Duodenal mucosa (tissue), 2 donors: ENCODE measurements at regions not wholly inside any gene's neighbourhood (a gene's known extent, or its start where the extent isn't known, plus 50 kb on each side); places are given as distances from the start of the nearest gene placed in this dataset.

Experiments
- H3K27ac ChIP-seq: one replicate; pipeline ENCODE4 v1.7.0; 2013; ENCODE audit warnings: low read depth, low read length
- H3K27me3 ChIP-seq, 2 donors: one replicate each; pipeline ENCODE4 v1.7.0; 2013; ENCODE audit warnings: low read length in 2 of 2, control low read depth in 1 of 2; ENCODE audit not compliant: insufficient read depth in 2 of 2, control insufficient read depth in 1 of 2
- H3K36me3 ChIP-seq, 2 donors: one replicate each; pipeline ENCODE4 v1.7.0; 2013; ENCODE audit warnings: low read length in 2 of 2, control low read depth in 1 of 2; ENCODE audit not compliant: insufficient read depth in 2 of 2, control insufficient read depth in 1 of 2
- H3K4me1 ChIP-seq, 2 donors: one replicate each; pipeline ENCODE4 v1.7.0; 2013; ENCODE audit warnings: low read length in 2 of 2, control low read depth in 1 of 2; ENCODE audit not compliant: insufficient read depth in 2 of 2, control insufficient read depth in 1 of 2
- H3K4me3 ChIP-seq, 2 donors: one replicate each; pipeline ENCODE4 v1.7.0; 2013; ENCODE audit warnings: low read length in 2 of 2, low read depth in 1 of 2
- H3K9ac ChIP-seq, 2 donors: one replicate each; pipeline ENCODE4 v1.7.0; 2013; ENCODE audit warnings: low read length in 2 of 2, low read depth in 1 of 2
- H3K9me3 ChIP-seq, 2 donors: one replicate each; pipeline ENCODE4 v1.7.0; 2013; ENCODE audit warnings: low read length in 2 of 2, control low read depth in 1 of 2; ENCODE audit not compliant: control insufficient read depth in 1 of 2

DNA sequence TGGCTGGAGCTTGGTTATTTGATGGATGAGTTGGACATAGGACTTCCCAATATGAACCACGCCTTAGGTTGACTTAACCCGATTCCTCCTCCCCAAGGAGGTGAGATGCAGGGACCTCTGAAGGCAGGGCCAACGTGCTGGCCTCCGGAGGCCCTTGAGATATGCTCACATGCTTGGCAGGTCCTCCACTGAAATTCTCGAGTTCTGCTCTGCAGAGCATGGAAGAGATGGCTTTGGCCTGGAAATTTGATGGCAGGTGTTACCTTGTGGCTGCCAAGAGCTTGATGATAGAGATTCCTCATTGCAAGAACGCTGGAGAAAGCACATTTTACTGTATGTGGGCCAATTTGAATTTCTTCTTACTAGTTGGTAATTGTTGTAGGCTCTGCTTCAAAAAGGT lies 117.4 kb upstream of the LIMCH1 start:
- Histone ChIP-seq H3K9ac (no peak overlapping the region), H3K4me1 (no peaks in the 10 kb centered on the region), H3K36me3 (no peaks in the 10 kb centered on the region), H3K9me3 (no peaks in the 10 kb centered on the region), H3K27ac (no peak overlapping the region), H3K4me3 (no peak overlapping the region), H3K27me3 (no peaks in the 10 kb centered on the region)

DNA sequence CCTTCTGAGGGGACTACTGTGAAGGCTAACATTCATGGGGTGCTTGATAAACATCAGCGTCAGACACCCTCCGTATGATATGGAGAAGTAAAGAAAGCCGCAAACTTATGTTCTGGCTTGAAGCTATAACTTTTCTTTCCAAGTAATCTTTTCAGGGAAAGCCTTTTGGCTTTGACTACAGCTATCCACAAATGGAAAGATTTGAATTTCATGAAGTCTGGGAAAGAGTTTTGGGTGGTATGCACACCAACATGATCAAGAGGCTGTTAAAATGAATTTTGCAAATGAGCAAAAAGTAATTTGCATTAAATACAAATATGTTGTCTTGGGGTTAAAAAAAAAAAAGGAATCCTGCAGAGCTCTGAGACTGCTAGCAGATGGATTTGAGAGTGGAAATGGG lies 114.8 kb upstream of the LIMCH1 start:
- Histone ChIP-seq H3K9me3 (no peaks in the 10 kb centered on the region), H3K27me3 (no peaks in the 10 kb centered on the region), H3K9ac (no peak overlapping the region), H3K27ac (no peak overlapping the region), H3K36me3 (no peaks in the 10 kb centered on the region), H3K4me3 (no peak overlapping the region), H3K4me1 (no peaks in the 10 kb centered on the region)

DNA sequence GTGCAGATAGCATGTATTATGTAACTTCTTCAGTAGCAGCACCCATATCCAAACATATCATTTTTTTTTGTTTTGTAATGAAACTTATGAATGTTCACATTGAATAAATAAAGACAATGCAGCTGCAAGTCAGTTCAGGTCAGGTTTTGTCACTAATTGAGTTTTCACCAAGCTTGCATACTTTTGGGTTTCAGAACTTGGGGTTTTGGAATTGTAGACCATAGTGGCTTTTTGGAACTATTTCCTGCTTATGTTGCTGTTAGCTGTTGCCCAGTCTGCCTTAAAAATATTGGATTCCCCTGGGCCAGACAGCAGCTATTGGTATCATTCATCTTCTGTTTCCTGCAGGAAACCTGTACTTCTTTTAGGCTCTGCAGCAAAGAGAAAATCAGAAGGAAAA lies 113.4 kb upstream of the LIMCH1 start:
- no peak overlapping the region for H3K4me3 ChIP-seq
- H3K27ac ChIP-seq = no peak overlapping the region
- no peaks in the 10 kb centered on the region for H3K36me3 ChIP-seq
- H3K9ac ChIP-seq = no peak overlapping the region
- H3K27me3 ChIP-seq = no peaks in the 10 kb centered on the region
- no peaks in the 10 kb centered on the region for H3K4me1 ChIP-seq
- no peaks in the 10 kb centered on the region for H3K9me3 ChIP-seq

DNA sequence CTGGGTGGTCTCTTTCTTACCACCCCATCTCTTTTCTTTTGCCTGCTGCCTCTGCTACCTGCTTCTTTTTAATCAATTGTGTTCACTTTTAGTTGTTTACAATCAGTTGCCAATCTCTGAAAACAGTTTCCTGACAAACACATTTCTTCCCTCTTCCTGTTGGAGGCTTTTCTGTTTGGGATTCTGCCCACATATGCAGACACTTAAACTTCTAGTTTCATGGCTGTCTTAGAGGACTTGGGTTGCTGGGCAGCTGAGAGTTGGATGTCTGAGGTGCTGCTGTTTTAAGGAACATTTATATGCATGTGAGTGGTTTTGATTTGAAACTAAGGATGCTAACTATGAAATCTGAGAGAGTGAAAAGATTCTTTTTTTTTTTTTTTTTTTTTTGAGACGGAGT lies 112.3 kb upstream of the LIMCH1 start:
- Histone ChIP-seq H3K4me1 (no peaks in the 10 kb centered on the region), H3K27me3 (no peaks in the 10 kb centered on the region), H3K27ac (no peak overlapping the region), H3K9me3 (no peaks in the 10 kb centered on the region), H3K4me3 (no peak overlapping the region), H3K9ac (no peak overlapping the region), H3K36me3 (no peaks in the 10 kb centered on the region)

DNA sequence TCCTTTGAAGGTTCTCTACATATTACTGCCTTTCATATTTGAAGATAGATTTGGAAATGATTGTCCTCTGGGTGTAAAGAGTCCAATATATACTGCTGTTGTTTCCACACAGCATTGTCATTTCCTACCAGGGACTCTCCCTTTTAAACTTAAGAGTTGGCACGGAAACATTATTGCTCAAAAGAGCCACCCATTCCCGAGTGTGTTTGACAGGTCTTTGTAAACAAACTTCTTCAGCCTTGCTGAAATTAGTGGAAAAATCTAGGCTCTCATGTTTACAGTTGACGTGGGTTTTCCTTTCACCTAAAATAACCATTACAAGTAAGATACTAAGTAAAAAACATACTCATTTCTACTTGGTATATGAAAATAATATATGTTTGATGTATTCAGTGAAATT lies 111.4 kb upstream of the LIMCH1 start:
- Histone ChIP-seq H3K9ac (no peak overlapping the region), H3K4me3 (no peak overlapping the region), H3K27ac (no peak overlapping the region), H3K4me1 (no peaks in the 10 kb centered on the region), H3K36me3 (no peaks in the 10 kb centered on the region), H3K9me3 (no peaks in the 10 kb centered on the region), H3K27me3 (no peaks in the 10 kb centered on the region)

DNA sequence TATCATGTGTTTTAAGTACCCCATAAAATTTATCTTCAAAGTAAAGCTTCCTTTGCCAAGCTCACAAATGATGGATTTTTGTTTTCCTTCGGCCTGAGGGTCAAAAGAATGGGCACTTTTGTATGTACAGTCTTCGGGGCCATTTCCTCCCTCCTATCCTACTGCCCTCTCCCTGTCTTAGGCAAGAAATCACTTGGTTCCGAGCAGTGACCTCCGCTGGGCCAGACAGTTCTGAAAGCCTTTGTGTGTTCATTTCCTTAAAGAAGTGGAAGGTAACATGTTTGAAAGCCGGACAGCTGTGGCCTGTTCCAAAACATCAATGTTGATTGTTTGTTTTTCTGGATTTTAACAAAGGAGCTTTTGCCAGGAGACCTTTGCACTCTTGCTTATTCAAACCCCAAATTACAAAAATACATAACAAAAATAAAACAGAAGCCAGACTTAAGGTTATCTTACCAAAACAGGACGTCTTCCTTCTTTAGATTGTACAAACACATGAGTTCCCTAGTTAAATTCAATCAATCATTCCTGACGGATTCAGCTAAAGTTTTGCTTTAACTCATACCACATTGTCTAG lies 110.6 kb upstream of the LIMCH1 start:
- Histone ChIP-seq H3K4me1 (no peaks in the 10 kb centered on the region), H3K4me3 (no peak overlapping the region), H3K36me3 (no peaks in the 10 kb centered on the region), H3K9me3 (no peaks in the 10 kb centered on the region), H3K27ac (no peak overlapping the region), H3K9ac (no peak overlapping the region), H3K27me3 (no peaks in the 10 kb centered on the region)

DNA sequence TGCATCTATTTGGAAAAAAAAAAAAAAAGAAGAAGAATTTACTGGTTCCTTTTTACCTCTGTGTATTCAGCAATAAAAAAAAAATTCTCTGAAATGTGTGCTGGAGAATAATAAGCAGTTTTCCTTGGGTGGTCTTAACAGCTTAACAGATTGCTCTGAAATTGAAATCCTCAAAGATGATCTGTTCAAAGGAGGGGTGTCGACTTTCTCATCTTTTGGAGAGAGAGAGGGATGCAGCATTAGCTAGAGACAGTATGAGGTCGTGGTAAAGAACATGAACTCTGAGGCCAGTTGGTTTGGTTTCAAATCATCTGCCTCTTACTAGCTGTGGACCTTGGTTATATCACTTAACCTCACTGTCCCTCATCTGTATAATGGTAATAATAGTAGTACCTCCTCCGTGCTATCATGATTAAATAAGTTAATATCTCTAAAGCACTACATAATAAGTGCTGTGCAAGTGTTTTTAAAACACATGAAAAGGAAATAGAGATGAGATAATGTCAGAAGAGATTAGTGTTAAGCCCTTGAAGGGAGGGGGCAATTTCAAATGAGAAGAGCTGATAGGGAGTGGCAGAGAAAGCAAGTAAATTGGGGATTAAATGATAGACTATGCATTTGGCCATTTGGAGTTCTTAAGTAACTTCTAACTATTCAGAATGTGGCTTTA lies 109.9 kb upstream of the LIMCH1 start:
- Histone ChIP-seq H3K27ac (no peak overlapping the region), H3K4me3 (no peak overlapping the region), H3K36me3 (no peaks in the 10 kb centered on the region), H3K9me3 (no peaks in the 10 kb centered on the region), H3K9ac (no peak overlapping the region), H3K4me1 (no peaks in the 10 kb centered on the region), H3K27me3 (no peaks in the 10 kb centered on the region)

DNA sequence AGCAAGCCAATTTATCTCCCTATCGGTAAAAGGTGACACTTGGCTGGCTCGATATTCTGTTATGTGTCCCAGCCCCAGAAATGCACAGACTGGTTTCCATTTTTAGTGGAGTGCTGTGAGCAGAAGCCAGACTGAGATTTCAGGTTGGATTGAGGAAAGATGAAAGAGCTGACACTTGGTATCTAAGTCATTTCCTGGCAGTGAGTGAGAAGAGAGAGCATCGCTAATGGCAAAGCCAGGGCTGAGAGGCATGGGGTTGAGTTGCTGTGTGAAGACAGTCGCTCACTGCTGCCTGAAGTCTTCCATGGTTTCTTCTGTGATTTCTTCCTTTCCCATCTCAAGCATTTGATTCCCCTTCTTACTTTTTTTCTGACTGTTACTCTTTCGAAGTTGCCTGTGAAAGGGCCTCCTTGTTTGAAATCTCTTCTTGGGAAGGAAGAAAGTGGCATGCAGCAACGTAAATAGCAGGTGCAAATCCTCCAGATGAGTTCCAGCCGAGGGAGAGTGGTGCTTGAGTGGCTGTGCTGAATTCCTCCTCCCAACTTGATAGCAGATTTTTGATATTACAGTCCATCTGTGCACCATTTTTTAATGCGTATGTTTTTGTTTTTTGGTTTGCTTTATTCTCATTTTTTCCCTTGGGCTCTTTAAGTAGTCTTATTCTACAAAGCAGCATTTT lies 109.2 kb upstream of the LIMCH1 start:
- Histone ChIP-seq H3K27me3 (no peaks in the 10 kb centered on the region), H3K27ac (no peak overlapping the region), H3K9ac (no peak overlapping the region), H3K4me3 (no peak overlapping the region), H3K4me1 (no peaks in the 10 kb centered on the region), H3K9me3 (no peaks in the 10 kb centered on the region), H3K36me3 (no peaks in the 10 kb centered on the region)

DNA sequence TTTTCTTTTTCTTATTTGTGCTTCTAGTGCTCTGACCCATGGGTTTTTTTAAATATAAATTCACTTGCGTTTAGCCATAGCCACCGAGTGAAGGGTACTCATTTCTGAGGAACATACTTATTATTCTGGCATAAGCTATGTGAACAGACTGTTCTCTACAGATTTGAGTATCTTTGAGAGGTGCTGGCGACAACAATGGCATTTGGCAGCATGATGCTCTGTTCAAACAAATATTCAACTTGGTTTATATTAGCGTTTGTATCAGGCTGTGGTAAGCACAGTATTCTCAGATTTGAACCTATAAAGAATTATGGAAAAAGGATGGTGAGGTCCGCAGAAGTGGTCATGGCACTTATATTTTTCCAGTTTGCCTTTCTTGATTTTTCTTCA lies 108.7 kb upstream of the LIMCH1 start:
- Histone ChIP-seq H3K27ac (no peak overlapping the region), H3K4me1 (no peaks in the 10 kb centered on the region)

DNA sequence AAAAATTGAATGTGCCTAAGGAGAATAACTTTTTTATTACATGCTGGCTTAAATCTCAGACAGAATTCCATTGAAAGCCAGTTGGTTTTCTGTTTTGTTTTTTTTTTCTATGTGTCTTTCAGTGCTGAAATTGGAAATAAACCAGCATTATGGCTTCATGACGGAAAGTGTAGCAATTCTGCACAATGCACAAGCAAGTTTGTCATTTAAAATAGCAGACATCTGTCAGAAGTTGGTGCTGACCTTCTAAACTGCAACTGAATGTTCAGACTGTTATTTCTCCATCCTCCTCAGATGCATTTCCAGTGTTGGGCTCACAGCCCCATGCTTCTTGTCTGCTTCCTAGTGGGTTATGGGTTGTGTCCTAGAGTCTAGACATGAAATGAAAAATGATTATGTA lies 107.2 kb upstream of the LIMCH1 start:
- no peaks in the 10 kb centered on the region for H3K36me3 ChIP-seq
- no peaks in the 10 kb centered on the region for H3K4me1 ChIP-seq
- no peaks in the 10 kb centered on the region for H3K27me3 ChIP-seq
- H3K9me3 ChIP-seq = no peaks in the 10 kb centered on the region
- no peak overlapping the region for H3K9ac ChIP-seq
- no peak overlapping the region for H3K27ac ChIP-seq
- H3K4me3 ChIP-seq = no peak overlapping the region

More for the DNA sequence above, 108.7 kb upstream of the LIMCH1 start:
- Histone ChIP-seq H3K9me3 (no peaks in the 10 kb centered on the region), H3K4me3 (no peak overlapping the region), H3K36me3 (no peaks in the 10 kb centered on the region), H3K27me3 (no peaks in the 10 kb centered on the region), H3K9ac (no peak overlapping the region)
